PC-9 (cell line): ENCODE measurements at regions not wholly inside any gene's neighbourhood (a gene's known extent, or its start where the extent isn't known, plus 50 kb on each side); places are given as distances from the start of the nearest gene placed in this dataset.

Source experiments
- BruUV-seq: library from RNA; stranded (reverse); fragments of 400-500 nt; replicated peaks from 2 replicates; lab custom pipeline; 2021; lab: Mats Ljungman, UMichigan
- CTCF ChIA-PET: fragments of 300-600 bp; sonication (Branson Sonifier 250); formaldehyde crosslinking; loops from one replicate; lab custom pipeline; 2022; ENCODE audit warnings: antibody characterized with exemption; lab: Charles Lee
- POLR2A ChIA-PET: fragments of 300-600 bp; sonication (Branson Sonifier 250); formaldehyde crosslinking; loops from one replicate; lab custom pipeline; 2022; ENCODE audit warnings: antibody characterized with exemption; ENCODE audit not compliant: unreplicated experiment; lab: Charles Lee
- DNase-seq, 2 experiments: peaks; one replicate each; pipeline versions ENCODE4 v3.0.0 to v3.0.0-alpha.2; 2015 to 2022; ENCODE audit warnings: mixed read lengths in 1 of 2
- H2AFZ ChIP-seq: fragments of 200-600 bp; sonication (generic); 2 replicates; pipeline ENCODE4 v1.8.1; 2017; ENCODE audit warnings: antibody characterized with exemption
- H3F3A ChIP-seq: fragments of 200-600 bp; sonication (generic); 2 replicates; pipeline ENCODE4 v1.8.1; 2017; ENCODE audit warnings: antibody characterized with exemption, mild to moderate bottlenecking, low read depth; ENCODE audit not compliant: insufficient read depth
- H3K27ac ChIP-seq: fragments of 200-600 bp; sonication (generic); 2 replicates; pipeline ENCODE4 v1.6.1; 2016; ENCODE audit warnings: mixed run types
- H3K27me3 ChIP-seq: fragments of 200-600 bp; sonication (generic); 2 replicates; pipeline ENCODE4 v1.6.1; 2016; ENCODE audit warnings: low read depth, mixed run types; ENCODE audit not compliant: insufficient read depth
- H3K36me3 ChIP-seq: fragments of 200-600 bp; sonication (generic); 2 replicates; pipeline ENCODE4 v1.6.1; 2016; ENCODE audit warnings: low read depth, mixed run types
- H3K4me1 ChIP-seq: fragments of 200-600 bp; sonication (generic); replicated peaks from 2 replicates; pipeline ENCODE4 v1.6.1; 2016; ENCODE audit warnings: mixed run types; ENCODE audit not compliant: insufficient read depth
- H3K4me2 ChIP-seq: fragments of 200-600 bp; sonication (generic); 2 replicates; pipeline ENCODE4 v1.6.1; 2017; ENCODE audit warnings: mixed run types
- H3K4me3 ChIP-seq: fragments of 200-600 bp; sonication (generic); 2 replicates; pipeline ENCODE4 v1.6.1; 2016; ENCODE audit warnings: mixed run types
- H3K79me2 ChIP-seq: fragments of 200-600 bp; sonication (generic); 2 replicates; pipeline ENCODE4 v1.6.1; 2017; ENCODE audit warnings: low read depth, mixed run types
- H3K9me2 ChIP-seq: fragments of 200-600 bp; sonication (generic); 2 replicates; pipeline ENCODE4 v1.8.1; 2017; ENCODE audit warnings: mild to moderate bottlenecking; ENCODE audit not compliant: insufficient read depth
- H3K9me3 ChIP-seq: fragments of 200-600 bp; sonication (generic); 2 replicates; pipeline ENCODE4 v1.8.1; 2016; ENCODE audit warnings: low read depth; ENCODE audit not compliant: insufficient read depth
- H4K20me1 ChIP-seq: fragments of 200-600 bp; sonication (generic); 2 replicates; pipeline ENCODE4 v1.8.1; 2017; ENCODE audit not compliant: insufficient read depth
- CTCF ChIP-seq: fragments of 200-600 bp; sonication (generic); conservative IDR thresholded peaks from 2 replicates; pipeline ENCODE4 v1.6.1; 2017; ENCODE audit warnings: mixed run types, antibody characterized with exemption, mild to moderate bottlenecking, moderate library complexity
- EZH2 ChIP-seq: fragments of 200-600 bp; sonication (generic); IDR thresholded peaks from 2 replicates; pipeline ENCODE4 v1.8.0; 2017; ENCODE audit warnings: antibody characterized with exemption, low read depth
- intact Hi-C: fragments of 100-400 bp; cut with micrococcal nuclease; formaldehyde crosslinking; loops from one replicate; pipeline ENCODE4 v1.10.0; 2022; ENCODE audit not compliant: unreplicated experiment

- no peaks in the 10 kb centered on the region for H3K36me3 ChIP-seq
- no peak overlapping the region for H3K4me2 ChIP-seq
- intact Hi-C loops, result no loop called here
- no peak overlapping the region for H3K4me3 ChIP-seq
- DNase-seq, result no peak
- ChIA-PET POLR2A (no interaction called here), CTCF (no interaction called here)
- no peaks in the 10 kb centered on the region for H3K9me3 ChIP-seq
- H3K79me2 ChIP-seq, result no peaks in the 10 kb centered on the region
- H2AFZ ChIP-seq, result no peak overlapping the region
- no peaks in the 10 kb centered on the region for H3K4me1 ChIP-seq
- no peaks in the 10 kb centered on the region for H3F3A ChIP-seq
- TF ChIP-seq EZH2 (no peak), CTCF (no peak)
- no peak overlapping the region for H3K27ac ChIP-seq
- no peaks in the 10 kb centered on the region; the same call in 1 of the 2 replicates for H3K9me2 ChIP-seq
- no peaks in the 10 kb centered on the region for H3K27me3 ChIP-seq
- H4K20me1 ChIP-seq, result no peaks in the 10 kb centered on the region
- no TSS peak for BruUV-seq
Measured at GRCh38 chr3:65251375-65251774, 563.6 kb upstream of the ADAMTS9 start.

- Histone ChIP-seq H3F3A (no peaks in the 10 kb centered on the region), H4K20me1 (no peaks in the 10 kb centered on the region), H3K9me3 (no peaks in the 10 kb centered on the region), H3K9me2 (no peaks in the 10 kb centered on the region), H2AFZ (no peak overlapping the region), H3K27me3 (no peaks in the 10 kb centered on the region), H3K4me2 (no peak overlapping the region), H3K4me1 (no peaks in the 10 kb centered on the region), H3K79me2 (no peaks in the 10 kb centered on the region), H3K27ac (no peak overlapping the region), H3K4me3 (no peak overlapping the region), H3K36me3 (no peaks in the 10 kb centered on the region)
- DNase-seq, result no peak
- ChIA-PET POLR2A (interaction anchor here (0.6 kb wide), 1 partner anchor 376 kb away, joined by 3 read pairs; no protein-coding TSS in a partner anchor), CTCF (no interaction called here)
- intact Hi-C loops, result loop anchor here (2.0 kb wide), 1 partner anchor 562 kb away; no protein-coding TSS in a partner anchor
- TF ChIP-seq EZH2 (no peak), CTCF (no peak)
- BruUV-seq, result no TSS peak
Measured at GRCh38 chr3:65246561-65246960, 558.8 kb upstream of the ADAMTS9 start.

- Histone ChIP-seq H3K9me3 (no peaks in the 10 kb centered on the region), H3F3A (no peaks in the 10 kb centered on the region), H4K20me1 (no peaks in the 10 kb centered on the region), H3K27ac (no peak overlapping the region), H3K27me3 (no peaks in the 10 kb centered on the region), H3K4me1 (no peaks in the 10 kb centered on the region), H3K4me2 (no peak overlapping the region), H3K4me3 (no peak overlapping the region), H3K36me3 (no peaks in the 10 kb centered on the region), H3K79me2 (no peaks in the 10 kb centered on the region), H2AFZ (no peak overlapping the region), H3K9me2 (no peaks in the 10 kb centered on the region)
- POLR2A ChIA-PET, result no interaction called here
- TF ChIP-seq CTCF (peak; percentile 50), EZH2 (no peak)
- DNase-seq, result no peak
- BruUV-seq, result no TSS peak
- intact Hi-C loops, result loop anchor here (2.0 kb wide), 1 partner anchor 561 kb away; no protein-coding TSS in a partner anchor
- CTCF ChIA-PET, result interaction anchor here (0.6 kb wide), 1 partner anchor 711 kb away, joined by 3 read pairs; no protein-coding TSS in a partner anchor
Measured at GRCh38 chr3:65245133-65246063, 557.6 kb upstream of the ADAMTS9 start.
